Glutamatergic neuron (in vitro differentiated cells): ENCODE measurements at regions not wholly inside any gene's neighbourhood (a gene's known extent, or its start where the extent isn't known, plus 50 kb on each side); places are given as distances from the start of the nearest gene placed in this dataset.
"Not testable (repeated sequence)": the region's sequence is repeated elsewhere in the genome, so short reads cannot be mapped to it uniquely, and the experiment has no call there.

Experiments used
- DNase-seq: peaks from one replicate; pipeline ENCODE4 v3.0.0; 2022
- H3K27ac Mint-ChIP-seq: one replicate; pipeline ENCODE4 v1.8.0; 2020; ENCODE audit warnings: mild to moderate bottlenecking, mixed read lengths, inconsistent platforms; ENCODE audit not compliant: unreplicated experiment
- H3K27me3 Mint-ChIP-seq: one replicate; pipeline ENCODE4 v1.8.0; 2020; ENCODE audit warnings: mild to moderate bottlenecking, moderate library complexity, mixed read lengths, inconsistent platforms; ENCODE audit not compliant: unreplicated experiment
- H3K36me3 Mint-ChIP-seq: one replicate; pipeline ENCODE4 v1.8.0; 2020; ENCODE audit warnings: mild to moderate bottlenecking, mixed read lengths, inconsistent platforms; ENCODE audit not compliant: unreplicated experiment
- H3K4me1 Mint-ChIP-seq: one replicate; pipeline ENCODE4 v1.8.0; 2020; ENCODE audit warnings: mild to moderate bottlenecking, low read depth, mixed read lengths, inconsistent platforms; ENCODE audit not compliant: unreplicated experiment
- H3K4me3 Mint-ChIP-seq: one replicate; pipeline ENCODE4 v1.8.0; 2020; ENCODE audit warnings: mild to moderate bottlenecking, mixed read lengths, inconsistent platforms; ENCODE audit not compliant: unreplicated experiment
- H3K9me3 Mint-ChIP-seq: one replicate; pipeline ENCODE4 v1.8.0; 2020; ENCODE audit warnings: mild to moderate bottlenecking, moderate library complexity, mixed read lengths, inconsistent platforms; ENCODE audit not compliant: unreplicated experiment

GRCh38 chr20:30719415-30720199 is 537.9 kb upstream of the DEFB115 start:
- not testable (repeated sequence) for H3K27ac Mint-ChIP-seq, H3K27me3 Mint-ChIP-seq, DNase-seq, H3K4me3 Mint-ChIP-seq, H3K4me1 Mint-ChIP-seq, H3K36me3 Mint-ChIP-seq, H3K9me3 Mint-ChIP-seq

- H3K27me3 Mint-ChIP-seq, H3K9me3 Mint-ChIP-seq, H3K4me1 Mint-ChIP-seq, H3K36me3 Mint-ChIP-seq, H3K27ac Mint-ChIP-seq: not testable (repeated sequence)
- H3K4me3 Mint-ChIP-seq = peak overlapping the region; percentile 89
- peak; percentile 18 for DNase-seq
These were observed 534.0 kb upstream of the DEFB115 start for GRCh38 chr20:30723511-30723910.

GRCh38 chr20:30723934-30724687 is 533.4 kb upstream of the DEFB115 start:
- DNase-seq = peak; percentile 68
- peak overlapping the region; percentile 89 for H3K4me3 Mint-ChIP-seq
- H3K27ac Mint-ChIP-seq, H3K36me3 Mint-ChIP-seq, H3K9me3 Mint-ChIP-seq, H3K27me3 Mint-ChIP-seq, H3K4me1 Mint-ChIP-seq: not testable (repeated sequence)

- not testable (repeated sequence) for H3K4me1 Mint-ChIP-seq
These were observed 532.8 kb upstream of the DEFB115 start for GRCh38 chr20:30724688-30725074.

GRCh38 chr20:30725188-30725587 is 532.3 kb upstream of the DEFB115 start:
- not testable (repeated sequence) for H3K36me3 Mint-ChIP-seq, H3K27me3 Mint-ChIP-seq, DNase-seq, H3K4me1 Mint-ChIP-seq, H3K4me3 Mint-ChIP-seq, H3K9me3 Mint-ChIP-seq, H3K27ac Mint-ChIP-seq

More at GRCh38 chr20:30724688-30725074, 532.8 kb upstream of the DEFB115 start:
- H3K9me3 Mint-ChIP-seq, H3K36me3 Mint-ChIP-seq, H3K4me3 Mint-ChIP-seq, DNase-seq, H3K27me3 Mint-ChIP-seq, H3K27ac Mint-ChIP-seq: not testable (repeated sequence)

GRCh38 chr20:30728271-30728885 is 529.1 kb upstream of the DEFB115 start:
- not testable (repeated sequence) for H3K4me3 Mint-ChIP-seq, H3K4me1 Mint-ChIP-seq, H3K27me3 Mint-ChIP-seq, H3K9me3 Mint-ChIP-seq, H3K27ac Mint-ChIP-seq, H3K36me3 Mint-ChIP-seq
- peak; percentile 13 for DNase-seq
